NCI-H2081 (cell line): ENCODE measurements at regions not wholly inside any gene's neighbourhood (a gene's known extent, or its start where the extent isn't known, plus 50 kb on each side); places are given as distances from the start of the nearest gene placed in this dataset.

ENCODE experiments used
- DNase-seq, 2 experiments: peaks; one replicate each; lab custom pipeline; 2025; lab: John Stamatoyannopoulos, UW

GRCh38 chr5:35316611-35317274 lies 86.5 kb upstream of the PRLR start:
- no peak for DNase-seq

DNA sequence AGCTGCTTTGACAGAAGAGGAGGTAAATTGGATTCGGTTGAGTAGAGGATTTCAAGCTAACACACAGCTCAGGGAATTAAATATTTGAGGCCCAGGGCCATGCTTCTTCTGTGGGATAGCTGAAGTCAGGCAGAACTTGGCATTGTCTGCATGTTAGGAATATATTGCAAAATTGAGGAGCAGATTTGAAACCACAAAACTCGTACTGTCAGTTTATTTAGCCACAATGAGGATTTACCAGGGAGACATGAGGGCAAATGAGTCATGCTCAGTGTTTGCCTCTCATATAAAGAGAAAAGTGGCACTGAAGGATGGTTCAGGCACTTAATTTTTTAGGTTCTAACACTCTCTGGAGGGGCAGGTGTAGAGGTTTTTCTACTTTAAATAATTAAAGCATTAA lies 83.0 kb upstream of the PRLR start:
- no peak for DNase-seq

DNA sequence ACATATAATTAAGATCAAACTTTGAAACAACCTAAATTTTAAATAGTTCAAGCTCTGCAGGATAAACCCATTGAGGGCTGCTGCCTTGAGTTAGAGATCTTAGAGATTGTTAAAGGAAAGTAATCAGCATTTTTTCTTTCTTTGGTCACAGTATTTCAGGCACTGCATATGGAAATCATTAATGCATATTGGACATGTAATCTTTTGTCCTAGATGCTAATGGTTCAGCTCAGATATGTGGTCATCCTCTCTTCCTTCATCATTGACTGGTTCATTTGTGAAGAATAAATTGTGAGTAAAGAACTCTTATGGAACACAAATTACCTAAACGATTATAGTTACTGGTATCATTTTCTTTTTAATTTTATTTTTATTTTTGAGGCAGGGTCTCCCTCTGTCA lies 82.0 kb upstream of the PRLR start:
- no peak for DNase-seq

DNA sequence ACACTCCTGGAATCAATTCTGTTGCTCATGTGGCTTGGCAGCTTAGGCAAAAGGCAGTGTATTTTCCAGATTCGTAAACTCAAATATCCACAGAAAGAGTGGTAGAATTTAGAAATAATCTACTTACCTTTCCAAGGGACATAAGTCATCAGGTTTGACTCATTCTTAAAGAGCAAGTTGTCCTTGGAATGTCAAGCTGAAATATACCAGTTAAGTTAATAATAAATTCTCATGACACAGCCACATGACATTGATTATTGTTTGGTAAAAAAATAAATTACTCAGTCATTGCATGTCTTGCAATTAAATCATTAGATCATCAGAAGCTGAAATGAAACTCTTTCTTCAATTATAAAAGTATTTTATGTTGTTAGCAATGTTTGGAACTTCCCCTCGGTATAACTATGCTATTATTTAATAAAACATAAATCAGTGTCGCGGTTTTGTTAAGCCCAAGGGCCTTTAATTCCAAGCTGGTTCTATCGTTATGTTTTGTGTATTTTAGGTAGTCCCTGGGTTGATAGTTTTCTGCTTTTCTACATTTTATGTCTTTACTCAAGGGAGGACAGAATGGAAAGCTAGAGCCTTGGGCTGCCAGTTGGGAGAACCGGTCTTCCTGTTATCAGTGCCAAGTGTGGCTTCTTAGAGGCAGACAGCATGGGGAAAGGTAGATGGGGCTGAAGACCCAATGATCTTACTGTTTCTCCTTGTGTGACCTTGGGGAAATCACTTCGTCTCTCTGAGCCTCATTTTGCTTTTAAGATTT lies 79.3 kb upstream of the PRLR start:
- DNase-seq, result no peak

DNA sequence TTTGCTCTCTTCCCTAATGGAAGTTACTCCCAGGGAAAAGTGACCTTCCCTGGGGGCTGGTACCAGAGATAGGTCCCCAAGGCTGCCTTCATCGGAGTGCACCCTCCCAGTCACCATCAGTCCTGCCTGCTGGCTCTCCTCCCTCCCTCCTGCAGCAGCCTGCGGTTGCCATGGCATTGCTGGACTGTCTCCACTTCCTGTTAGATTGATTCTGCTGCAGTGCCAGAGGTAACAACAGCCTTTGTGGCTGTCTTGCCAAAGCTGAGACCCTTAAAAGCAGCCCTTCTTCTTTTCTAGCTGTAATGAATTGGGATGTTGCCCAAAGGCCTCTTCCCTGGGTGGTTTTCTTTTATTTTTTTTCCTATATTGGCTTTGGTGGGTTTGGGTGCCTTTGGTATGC lies 78.1 kb upstream of the PRLR start:
- no peak for DNase-seq

DNA sequence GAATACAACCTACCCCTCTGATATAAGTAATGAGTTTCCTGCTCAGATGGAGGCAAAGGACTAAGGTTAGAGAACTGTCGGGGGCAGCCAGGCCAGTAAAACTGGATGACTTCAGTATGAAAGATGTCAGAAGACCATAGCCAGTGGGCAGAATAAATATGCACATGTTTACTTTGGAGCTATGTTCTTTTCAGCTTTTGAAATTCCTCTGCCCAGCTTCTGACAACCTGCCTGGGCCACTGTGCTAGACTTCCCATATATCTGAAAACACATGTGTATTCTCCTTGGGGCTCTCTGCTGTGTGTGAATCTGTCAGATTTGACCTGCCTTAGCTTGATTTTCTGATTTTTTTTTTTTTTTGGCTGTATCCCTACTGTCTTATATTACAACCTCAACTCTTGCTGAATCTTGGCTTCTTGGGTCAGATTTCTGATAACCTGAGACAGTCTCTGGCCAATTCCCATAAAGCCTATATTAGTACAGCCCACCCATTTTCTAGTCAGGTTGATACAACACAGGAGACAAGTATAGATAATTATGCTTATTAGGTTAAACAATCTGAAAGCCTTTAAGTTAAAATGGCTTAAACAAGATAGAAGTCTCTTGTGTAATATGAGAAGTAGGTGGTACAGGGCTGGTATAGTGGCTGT lies 76.6 kb upstream of the PRLR start:
- DNase-seq, result no peak

DNA sequence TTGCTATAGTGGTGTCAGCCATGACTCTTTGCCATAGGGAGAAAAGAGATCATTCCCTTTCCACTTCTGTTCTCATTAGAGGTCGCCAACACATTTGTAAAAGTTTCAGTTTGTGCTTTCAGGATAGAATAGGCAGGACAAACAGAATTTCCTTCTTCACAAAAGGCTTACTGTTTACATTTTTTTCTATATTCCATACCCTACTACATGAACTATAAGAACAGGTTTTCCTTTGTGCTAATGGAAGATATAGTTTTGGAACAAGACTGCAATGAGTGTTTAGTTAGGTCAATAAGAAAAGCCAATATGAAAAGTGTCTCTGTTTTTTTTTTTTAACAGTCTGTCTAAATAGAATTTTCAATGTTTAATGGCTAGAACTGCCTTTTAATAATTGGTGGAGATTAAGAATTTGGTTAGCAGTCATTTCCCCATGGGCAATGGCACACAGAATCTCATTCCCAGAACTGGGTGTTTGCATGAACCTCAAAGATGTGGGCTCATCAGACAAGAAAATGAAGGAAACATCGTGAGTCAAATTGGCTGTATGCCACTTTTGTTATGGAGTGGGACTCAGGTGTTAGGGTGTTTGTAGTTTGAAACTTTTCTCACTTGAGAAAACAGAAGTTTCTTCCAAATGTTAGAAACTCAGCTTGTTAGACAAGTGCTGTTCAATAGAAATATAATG lies 75.2 kb upstream of the PRLR start:
- no peak for DNase-seq

GRCh38 chr5:35304291-35304690 lies 74.0 kb upstream of the PRLR start:
- no peak for DNase-seq

DNA sequence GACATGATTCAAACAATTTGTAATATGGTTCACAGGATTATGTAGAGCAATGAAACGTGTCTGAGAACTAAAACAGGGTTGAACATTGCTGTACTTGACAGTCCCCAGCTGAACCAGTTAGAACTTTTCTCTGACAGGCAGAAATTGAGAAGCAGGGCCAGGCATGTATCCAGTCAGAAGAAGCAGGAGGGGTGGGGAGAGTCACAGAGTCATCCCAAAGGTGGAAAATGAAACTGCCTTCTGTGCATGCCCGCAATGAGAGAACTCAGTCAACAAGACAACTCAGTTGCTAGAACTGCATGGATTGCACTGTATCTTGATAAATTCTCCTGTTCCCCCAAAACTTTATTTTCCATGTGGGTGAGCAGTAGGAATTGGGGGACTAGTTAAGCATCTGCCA lies 72.9 kb upstream of the PRLR start:
- no peak for DNase-seq

DNA sequence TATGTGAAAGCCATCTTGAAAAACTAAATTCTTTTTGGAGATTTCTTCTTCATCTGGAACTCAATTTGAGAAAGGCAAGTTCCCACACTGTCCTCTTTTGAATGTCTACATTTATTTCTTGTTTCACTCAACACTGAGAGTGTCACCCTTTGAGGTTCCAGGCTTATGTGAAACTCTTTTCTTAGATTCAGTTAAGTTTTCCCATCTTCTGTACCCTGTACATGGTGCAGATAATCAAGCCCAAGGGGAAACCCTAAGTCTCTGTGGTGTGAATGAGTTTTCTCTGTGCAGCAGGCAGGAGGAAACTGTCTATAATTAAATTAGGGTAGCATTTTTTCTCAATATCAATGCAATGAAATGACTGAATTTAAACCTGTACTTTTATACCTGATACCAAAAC lies 72.3 kb upstream of the PRLR start:
- DNase-seq, result no peak

DNA sequence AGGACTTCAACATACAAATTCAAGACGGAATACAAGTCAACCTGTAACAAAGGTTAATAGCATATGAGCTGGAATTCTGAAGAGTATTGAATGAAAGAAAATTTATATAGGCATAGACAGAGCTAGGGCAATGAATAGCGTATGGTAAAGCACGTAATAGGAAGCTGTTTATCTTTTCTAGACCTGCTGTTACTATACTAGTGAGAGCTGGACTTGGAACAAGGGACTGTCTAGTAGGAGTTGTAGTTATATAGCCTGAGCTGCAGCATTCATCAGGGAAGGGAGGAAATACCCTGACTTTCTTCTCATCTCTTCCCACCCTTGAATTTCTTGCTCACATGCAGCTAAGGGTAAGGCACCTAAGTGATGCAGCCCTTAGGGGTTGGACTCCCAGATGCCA lies 67.5 kb upstream of the PRLR start:
- DNase-seq, result no peak

GRCh38 chr5:35294976-35295375 lies 64.7 kb upstream of the PRLR start:
- DNase-seq, result no peak

DNA sequence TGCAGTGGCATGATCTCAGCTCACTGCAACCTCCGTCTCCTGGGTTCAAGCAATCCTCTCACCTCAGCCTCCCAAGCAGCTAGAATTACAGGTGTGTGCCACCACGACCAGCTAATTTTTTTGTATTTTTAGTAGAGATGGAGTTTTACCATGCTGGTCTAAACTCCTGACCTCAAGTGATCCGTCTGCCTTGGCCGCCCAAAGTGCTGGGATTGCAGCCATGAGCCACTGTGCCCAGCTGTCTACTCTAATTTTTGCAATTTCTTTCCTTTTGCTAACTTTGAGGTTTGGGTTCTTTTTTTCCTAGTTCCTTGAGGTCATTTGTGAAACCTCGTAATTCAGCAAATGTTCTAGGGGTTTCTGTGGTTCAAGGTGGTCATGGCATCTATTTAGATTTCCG lies 63.7 kb upstream of the PRLR start:
- no peak for DNase-seq

GRCh38 chr5:35285435-35285834 lies 55.1 kb upstream of the PRLR start:
- no peak for DNase-seq

DNA sequence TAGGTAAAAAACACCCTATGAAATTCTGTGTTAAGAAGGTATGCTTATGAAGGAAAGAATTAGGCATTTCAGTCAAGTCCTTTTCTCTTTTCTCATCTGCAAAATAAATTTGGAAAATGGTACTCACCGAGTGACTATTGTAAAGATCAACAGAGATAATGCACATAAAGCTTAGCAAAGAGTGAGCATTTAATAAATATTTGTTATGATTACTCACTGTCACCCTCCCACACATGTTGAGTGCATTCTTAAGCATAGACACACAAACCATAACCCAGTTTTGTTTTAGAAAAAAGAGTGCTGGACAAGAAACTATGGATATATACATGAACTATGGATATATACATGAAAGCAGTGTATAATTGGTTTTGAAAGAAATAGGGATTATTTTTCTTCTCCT lies 54.7 kb upstream of the PRLR start:
- DNase-seq, result no peak

- no peak for DNase-seq
Measured at GRCh38 chr5:35284364-35284763, 54.1 kb upstream of the PRLR start.

DNA sequence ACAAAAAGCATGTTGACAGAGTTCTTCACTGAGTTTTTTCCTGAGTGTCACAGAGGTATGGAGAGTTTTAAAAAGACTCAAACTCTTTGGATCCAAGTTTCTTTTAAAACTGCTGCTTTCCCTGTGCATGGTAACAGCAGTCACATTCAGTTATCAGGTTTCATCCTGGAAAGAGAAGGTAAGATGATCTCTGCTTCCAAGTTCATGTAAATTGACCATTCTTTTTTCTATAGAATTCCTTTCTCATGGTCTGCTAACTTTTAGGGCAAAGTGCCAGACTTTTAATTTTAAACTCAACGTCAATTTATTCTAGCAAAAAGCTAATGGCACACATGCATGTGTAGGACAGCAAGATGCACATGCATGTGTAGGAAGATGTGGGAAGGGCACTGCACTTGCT lies 52.5 kb upstream of the PRLR start:
- no peak for DNase-seq

DNA sequence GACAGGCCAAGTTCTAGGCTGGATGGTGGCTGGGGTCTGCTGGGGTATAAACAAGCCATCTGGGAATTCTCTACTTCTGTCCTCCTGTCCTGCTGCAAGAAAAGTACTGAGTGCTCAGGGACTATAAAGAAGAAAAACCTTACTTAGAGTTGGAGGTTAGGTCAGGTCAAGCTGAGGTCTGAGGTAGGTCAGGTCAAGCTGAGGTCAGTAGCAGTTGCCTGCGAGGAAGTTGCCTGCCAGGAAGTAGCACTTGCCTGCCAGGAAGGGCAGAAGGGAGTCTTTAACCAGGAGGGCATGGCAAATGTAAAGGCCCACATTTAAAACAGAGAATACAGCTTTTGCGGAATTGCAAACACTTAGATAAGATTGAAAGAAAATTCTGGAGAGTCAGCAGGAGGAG lies 51.3 kb upstream of the PRLR start:
- DNase-seq, result no peak
